ENCODE measurements at regions not wholly inside any gene's neighbourhood (a gene's known extent, or its start where the extent isn't known, plus 50 kb on each side); places are given as distances from the start of the nearest gene placed in this dataset.
"Not testable (repeated sequence)": the region's sequence is repeated elsewhere in the genome, so short reads cannot be mapped to it uniquely, and the experiment has no call there.

DNA sequence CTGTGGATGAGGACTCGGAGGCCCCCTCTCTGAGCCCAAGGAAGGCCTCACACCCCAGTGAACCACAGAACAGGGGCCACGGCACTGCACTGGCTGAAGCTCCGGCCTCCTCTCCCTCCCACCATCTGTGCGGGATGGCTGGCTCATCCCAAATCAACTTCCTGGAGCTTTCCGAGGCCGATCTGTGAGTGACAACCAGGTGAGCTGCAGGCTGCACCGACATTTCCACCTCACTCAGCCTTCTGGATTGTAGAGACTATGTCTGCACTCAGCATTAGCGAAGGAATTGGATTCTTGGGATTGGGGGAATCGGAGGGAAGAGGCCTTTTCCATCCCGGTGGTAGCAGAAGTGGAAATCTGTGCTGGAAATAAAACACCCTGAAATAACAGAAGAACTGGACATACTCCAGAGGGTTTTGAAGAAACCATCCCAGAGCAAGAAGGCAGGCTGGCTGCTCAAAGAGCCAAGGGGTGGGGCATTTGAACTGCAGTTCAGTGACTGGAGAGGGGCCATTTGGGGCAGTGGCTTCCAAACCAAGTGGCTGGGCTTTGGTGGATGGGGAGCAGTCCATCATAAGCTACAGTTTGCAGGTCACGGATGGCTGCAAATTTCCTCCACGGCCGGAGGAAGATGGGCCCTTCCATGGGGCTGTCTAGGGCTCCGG is 118.5 kb downstream of the NPIPB11 start:
- H3K4me1 Mint-ChIP-seq = peaks cover 46% of the 10 kb centered on the region
- not testable (repeated sequence) for H3K36me3 Mint-ChIP-seq (ENCODE audit: low read depth); H3K9me3 Mint-ChIP-seq; H3K27ac Mint-ChIP-seq (ENCODE audit: unreplicated experiment); DNase-seq (ENCODE audit: low read depth, low spot score); H3K4me3 Mint-ChIP-seq; H3K27me3 Mint-ChIP-seq (ENCODE audit: low read depth)

- DNase-seq (ENCODE audit: low read depth, low spot score); H3K36me3 Mint-ChIP-seq (ENCODE audit: low read depth); H3K9me3 Mint-ChIP-seq; H3K4me3 Mint-ChIP-seq; H3K27ac Mint-ChIP-seq (ENCODE audit: unreplicated experiment); H3K27me3 Mint-ChIP-seq (ENCODE audit: low read depth): not testable (repeated sequence)
- peaks cover 42% of the 10 kb centered on the region for H3K4me1 Mint-ChIP-seq
These were observed 119.3 kb downstream of the NPIPB11 start for GRCh38 chr16:29287246-29287645.

GRCh38 chr16:29286796-29287195 is 119.7 kb downstream of the NPIPB11 start:
- Mint-ChIP-seq H3K4me3 (peak overlapping the region; percentile 73), H3K4me1 (peaks cover 40% of the 10 kb centered on the region), H3K27ac (ENCODE audit: unreplicated experiment) (peak overlapping the region; percentile 95)
- not testable (repeated sequence) for H3K9me3 Mint-ChIP-seq; H3K27me3 Mint-ChIP-seq (ENCODE audit: low read depth); H3K36me3 Mint-ChIP-seq (ENCODE audit: low read depth); DNase-seq (ENCODE audit: low read depth, low spot score)

- Mint-ChIP-seq H3K4me3 (peak overlapping the region; percentile 73), H3K4me1 (peaks cover 40% of the 10 kb centered on the region), H3K36me3 (ENCODE audit: low read depth) (peaks cover 13% of the 10 kb centered on the region), H3K27ac (ENCODE audit: unreplicated experiment) (peak overlapping the region; percentile 95), H3K9me3 (peaks cover 11% of the 10 kb centered on the region)
- not testable (repeated sequence) for DNase-seq (ENCODE audit: low read depth, low spot score); H3K27me3 Mint-ChIP-seq (ENCODE audit: low read depth)
These were observed 120.3 kb downstream of the NPIPB11 start for GRCh38 chr16:29286161-29286560.

DNA sequence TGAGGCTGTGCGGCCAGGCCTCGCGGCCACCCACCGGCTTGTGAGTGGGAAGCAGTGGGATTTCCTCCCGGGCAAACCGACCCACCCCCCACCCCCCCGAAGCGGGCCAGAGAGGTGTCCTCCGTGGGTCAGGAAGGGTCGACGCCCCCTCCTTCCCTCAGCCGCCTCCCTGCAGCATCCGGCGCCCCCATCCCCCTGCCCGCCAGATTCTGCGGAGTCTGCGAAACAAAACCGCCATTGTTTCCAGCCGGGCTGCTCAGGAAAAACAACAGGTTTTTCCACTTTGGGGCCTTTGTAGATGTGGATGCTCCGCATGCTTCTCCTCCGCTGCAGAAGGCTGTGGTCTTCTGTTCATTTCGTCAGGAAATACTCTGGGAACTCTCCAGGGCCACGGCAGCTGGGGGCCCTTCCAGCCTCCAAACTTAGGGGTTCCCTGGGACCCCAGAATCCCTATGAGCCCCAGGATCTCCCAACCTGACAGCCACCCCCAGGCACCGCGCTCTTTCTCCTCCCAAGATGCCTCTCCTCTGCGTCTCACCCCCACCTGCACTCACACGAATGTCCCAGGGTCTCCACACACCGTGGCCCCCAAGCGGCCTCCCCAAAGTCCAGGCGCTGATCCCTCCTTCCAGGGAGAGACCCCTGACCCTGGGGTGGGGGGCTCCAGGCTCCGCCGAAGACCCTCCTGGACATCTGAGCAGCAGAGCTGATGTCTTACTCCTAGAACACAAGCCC is 121.2 kb downstream of the NPIPB11 start:
- Mint-ChIP-seq H3K4me1 (peaks cover 34% of the 10 kb centered on the region), H3K36me3 (ENCODE audit: low read depth) (peaks cover 13% of the 10 kb centered on the region), H3K4me3 (peak overlapping the region; percentile 74), H3K27ac (ENCODE audit: unreplicated experiment) (peak overlapping the region; percentile 98), H3K9me3 (peaks cover 11% of the 10 kb centered on the region)
- DNase-seq (ENCODE audit: low read depth, low spot score) = peak; percentile 54
- not testable (repeated sequence) for H3K27me3 Mint-ChIP-seq (ENCODE audit: low read depth)

DNA sequence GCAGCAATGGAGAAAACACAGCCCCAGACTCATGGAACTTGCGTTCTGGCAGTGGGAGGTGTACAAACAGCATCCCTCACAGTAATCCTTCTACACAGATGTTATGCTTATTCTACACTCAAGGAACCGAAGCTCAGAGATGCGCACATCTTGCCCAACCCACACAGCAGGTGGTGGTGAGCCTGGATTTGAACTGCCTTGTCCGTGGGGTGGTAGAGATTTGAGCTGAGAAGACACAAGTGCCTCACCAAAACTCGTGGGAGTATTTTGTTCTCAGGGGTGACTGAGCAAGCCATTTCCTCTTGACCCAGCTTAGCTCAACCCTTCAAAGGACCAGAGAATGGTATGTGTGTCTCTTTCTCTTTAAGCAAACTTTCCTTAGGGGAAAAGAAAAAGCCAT is 121.8 kb downstream of the NPIPB11 start:
- peak overlapping the region; percentile 74 for H3K4me3 Mint-ChIP-seq
- peak overlapping the region; percentile 94 for H3K27ac Mint-ChIP-seq (ENCODE audit: unreplicated experiment)
- peaks cover 13% of the 10 kb centered on the region for H3K36me3 Mint-ChIP-seq (ENCODE audit: low read depth)
- H3K4me1 Mint-ChIP-seq = peaks cover 34% of the 10 kb centered on the region
- peaks cover 11% of the 10 kb centered on the region for H3K9me3 Mint-ChIP-seq
- DNase-seq (ENCODE audit: low read depth, low spot score); H3K27me3 Mint-ChIP-seq (ENCODE audit: low read depth): not testable (repeated sequence)

GRCh38 chr16:29284159-29284558 is 122.4 kb downstream of the NPIPB11 start:
- DNase-seq (ENCODE audit: low read depth, low spot score); H3K4me3 Mint-ChIP-seq; H3K27me3 Mint-ChIP-seq (ENCODE audit: low read depth): not testable (repeated sequence)
- Mint-ChIP-seq H3K9me3 (peaks cover 11% of the 10 kb centered on the region), H3K27ac (ENCODE audit: unreplicated experiment) (peak overlapping the region; percentile 94), H3K4me1 (peaks cover 34% of the 10 kb centered on the region), H3K36me3 (ENCODE audit: low read depth) (peaks cover 13% of the 10 kb centered on the region)

DNA sequence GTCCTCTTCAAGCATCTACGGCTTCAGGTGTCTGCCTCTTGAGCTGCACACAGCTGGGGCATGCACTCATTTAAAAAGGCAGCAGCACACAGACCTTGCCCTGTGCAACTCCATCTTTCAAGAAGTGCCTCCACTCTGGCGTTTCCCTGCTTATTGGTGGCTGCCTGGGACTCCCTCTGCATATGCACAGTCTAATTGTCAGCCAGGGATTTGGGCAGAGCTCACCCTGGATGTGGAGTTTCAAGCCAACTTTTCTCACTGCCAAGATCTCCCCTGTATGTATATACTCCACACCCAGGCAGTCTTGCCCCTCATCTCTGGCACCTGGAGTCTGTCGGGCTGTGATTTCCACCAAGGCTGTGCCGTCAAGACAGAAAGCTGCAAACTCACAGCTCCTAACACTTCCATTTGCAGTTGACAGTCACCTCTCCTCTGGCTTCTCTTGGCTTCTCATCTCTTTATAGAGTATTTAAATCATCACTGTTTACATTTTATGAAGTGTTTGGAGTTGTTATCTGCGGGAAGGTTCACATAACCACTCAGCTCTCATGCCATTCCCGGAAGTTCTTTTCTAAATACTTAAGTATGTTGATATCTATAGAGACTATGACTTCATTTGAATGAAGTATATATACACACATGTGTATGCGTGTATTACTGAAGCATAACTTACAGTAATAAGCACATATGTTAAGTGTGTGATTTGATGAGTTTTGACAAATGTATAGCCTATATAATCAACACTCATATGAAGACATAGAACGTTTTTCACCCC is 128.2 kb downstream of the NPIPB11 start:
- not testable (repeated sequence) for DNase-seq (ENCODE audit: low read depth, low spot score); H3K27me3 Mint-ChIP-seq (ENCODE audit: low read depth); H3K27ac Mint-ChIP-seq (ENCODE audit: unreplicated experiment); H3K4me3 Mint-ChIP-seq
- Mint-ChIP-seq H3K4me1 (peaks cover 20% of the 10 kb centered on the region), H3K36me3 (ENCODE audit: low read depth) (peaks cover 12% of the 10 kb centered on the region), H3K9me3 (peaks cover 11% of the 10 kb centered on the region)

- DNase-seq (ENCODE audit: low read depth, low spot score); H3K36me3 Mint-ChIP-seq (ENCODE audit: low read depth); H3K27ac Mint-ChIP-seq (ENCODE audit: unreplicated experiment); H3K27me3 Mint-ChIP-seq (ENCODE audit: low read depth); H3K4me3 Mint-ChIP-seq; H3K9me3 Mint-ChIP-seq: not testable (repeated sequence)
- peaks cover 24% of the 10 kb centered on the region for H3K4me1 Mint-ChIP-seq
These were observed 130.1 kb downstream of the NPIPB11 start for GRCh38 chr16:29276446-29276845.

DNA sequence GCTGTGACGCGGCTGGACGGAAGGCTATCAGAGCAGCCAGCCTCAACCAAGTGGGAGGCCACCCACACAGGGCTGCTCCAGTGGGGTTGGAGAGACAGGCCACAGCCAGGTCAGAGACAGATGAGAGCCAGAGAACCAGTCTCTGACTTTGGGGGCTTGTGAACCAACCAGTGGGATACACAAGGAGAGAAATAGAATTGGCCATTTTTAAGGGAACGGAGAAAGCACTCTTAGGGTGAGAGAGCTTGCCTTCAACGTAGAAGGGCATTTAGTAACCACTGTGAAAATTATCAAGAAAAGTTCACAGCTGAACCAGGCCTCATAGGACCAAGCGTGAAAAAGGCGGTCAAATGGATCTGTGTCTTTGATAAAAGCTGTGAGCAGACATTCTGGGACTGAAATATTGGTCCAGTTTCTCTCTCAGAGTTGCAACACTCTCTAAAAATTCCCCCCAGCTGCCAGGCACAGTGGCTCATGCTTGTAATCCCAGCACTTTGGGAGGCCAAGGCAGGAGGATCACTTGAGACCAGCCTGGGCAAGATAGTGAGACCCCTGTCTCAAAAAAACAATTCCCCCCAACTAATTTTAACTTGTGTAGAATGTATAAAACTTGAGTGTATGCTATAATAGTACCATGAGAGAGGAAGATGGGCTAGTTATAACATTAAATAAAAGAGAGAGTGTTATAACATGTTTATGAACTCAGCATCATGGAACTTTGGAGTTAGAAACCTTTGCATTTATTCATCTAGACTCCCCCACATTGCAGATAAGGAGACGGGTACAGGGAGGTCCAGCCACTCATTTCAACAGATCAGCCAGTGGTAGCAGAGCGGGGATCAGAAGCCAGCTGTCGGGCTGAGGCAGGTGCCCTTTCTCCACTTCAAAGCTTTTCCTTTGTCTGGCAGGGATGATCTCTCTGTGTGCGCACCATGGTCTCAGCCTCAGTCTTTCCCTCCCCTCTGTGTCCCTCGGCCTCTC is 132.2 kb downstream of the NPIPB11 start:
- not testable (repeated sequence) for H3K4me3 Mint-ChIP-seq; H3K27me3 Mint-ChIP-seq (ENCODE audit: low read depth); DNase-seq (ENCODE audit: low read depth, low spot score); H3K27ac Mint-ChIP-seq (ENCODE audit: unreplicated experiment); H3K36me3 Mint-ChIP-seq (ENCODE audit: low read depth)
- peaks cover 24% of the 10 kb centered on the region for H3K4me1 Mint-ChIP-seq
- peaks cover 12% of the 10 kb centered on the region for H3K9me3 Mint-ChIP-seq

- not testable (repeated sequence) for H3K36me3 Mint-ChIP-seq (ENCODE audit: low read depth); DNase-seq (ENCODE audit: low read depth, low spot score); H3K27ac Mint-ChIP-seq (ENCODE audit: unreplicated experiment); H3K4me3 Mint-ChIP-seq; H3K27me3 Mint-ChIP-seq (ENCODE audit: low read depth)
- Mint-ChIP-seq H3K9me3 (peaks cover 12% of the 10 kb centered on the region), H3K4me1 (peaks cover 18% of the 10 kb centered on the region)
These were observed 133.0 kb downstream of the NPIPB11 start for GRCh38 chr16:29273298-29274054.

Data from neural crest cell (in vitro differentiated cells).